IMR-90 (cell line): ENCODE measurements at regions not wholly inside any gene's neighbourhood (a gene's known extent, or its start where the extent isn't known, plus 50 kb on each side); places are given as distances from the start of the nearest gene placed in this dataset.

Experiments used
- BHLHE40 ChIP-seq: fragments of 150-350 bp; IDR thresholded peaks from 2 replicates; pipeline ENCODE4 v1.6.1; 2016; ENCODE audit warnings: mild to moderate bottlenecking, low read depth, low read length
- CEBPB ChIP-seq: IDR thresholded peaks from 2 replicates; pipeline ENCODE4 v1.6.1; 2012; ENCODE audit warnings: low read depth, low read length, improper control_type of control experiment
- FOS ChIP-seq: fragments of 150-350 bp; IDR thresholded peaks from 2 replicates; pipeline ENCODE4 v1.6.1; 2016; ENCODE audit warnings: low read depth, low read length
- MAFK ChIP-seq: IDR thresholded peaks from 2 replicates; pipeline ENCODE4 v1.6.1; 2012; ENCODE audit warnings: low read depth, low read length, improper control_type of control experiment
- MAZ ChIP-seq: IDR thresholded peaks from 2 replicates; pipeline ENCODE4 v1.6.1; 2012; ENCODE audit warnings: low read depth, mild to moderate bottlenecking, low read length, improper control_type of control experiment, moderate library complexity, borderline replicate concordance
- MXI1 ChIP-seq: IDR thresholded peaks from 2 replicates; pipeline ENCODE4 v1.6.1; 2012; ENCODE audit warnings: low read depth, mild to moderate bottlenecking, low read length, moderate library complexity, borderline replicate concordance
- NFE2L2 ChIP-seq: fragments of 150-350 bp; IDR thresholded peaks from 2 replicates; pipeline ENCODE4 v1.6.1; 2016; ENCODE audit warnings: low read depth, mild to moderate bottlenecking, low read length
- POLR2A ChIP-seq: IDR thresholded peaks from 2 replicates; pipeline ENCODE4 v1.6.1; 2012; ENCODE audit warnings: mild to moderate bottlenecking, low read depth, low read length
- RAD21 ChIP-seq: IDR thresholded peaks from 2 replicates; pipeline ENCODE4 v1.6.1; 2012; ENCODE audit warnings: low read length, improper control_type of control experiment
- RFX5 ChIP-seq: IDR thresholded peaks from 2 replicates; pipeline ENCODE4 v1.8.0; 2012; ENCODE audit warnings: low read depth, mild to moderate bottlenecking, low read length, moderate library complexity
- SMC3 ChIP-seq: fragments of 150-350 bp; IDR thresholded peaks from 2 replicates; pipeline ENCODE4 v1.6.1; 2016; ENCODE audit warnings: low read depth, mild to moderate bottlenecking, antibody characterized with exemption, low read length, moderate library complexity
- TF ChIP-seq, protein P1 (sequence below): conservative IDR thresholded peaks from 2 replicates; pipeline ENCODE4 v1.5.1; 2012; ENCODE audit warnings: mild to moderate bottlenecking, low read depth, low read length, improper control_type of control experiment
- TF ChIP-seq, protein P2 (sequence below): fragments of 150-350 bp; IDR thresholded peaks from 2 replicates; pipeline ENCODE4 v1.6.1; 2016; ENCODE audit warnings: low read depth, mild to moderate bottlenecking, low read length, moderate library complexity, borderline replicate concordance
- TF ChIP-seq, protein P3 (sequence below): fragments of 150-350 bp; IDR thresholded peaks from 2 replicates; pipeline ENCODE4 v1.6.1; 2017; ENCODE audit warnings: mild to moderate bottlenecking, antibody characterized with exemption, low read length, low read depth

DNA sequence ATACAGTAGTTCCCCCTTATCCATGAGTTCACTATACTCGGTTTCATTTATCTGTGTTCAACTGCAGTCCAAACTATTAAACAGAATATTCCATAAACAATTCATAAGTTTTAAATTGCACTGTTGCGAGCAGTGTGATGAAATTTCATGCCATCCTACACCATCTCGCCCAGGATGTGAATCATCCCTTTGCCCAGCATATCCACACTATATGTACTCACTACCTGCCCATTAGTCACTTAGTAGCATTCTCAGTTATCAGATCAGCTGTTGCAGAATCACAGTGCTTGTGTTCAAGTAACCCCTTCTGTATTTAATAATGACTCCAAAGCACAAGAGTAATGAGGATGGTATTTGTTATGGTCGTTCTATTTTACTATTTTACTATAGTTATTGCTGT, 51.5 kb downstream of the SHOC1 start:
- TF ChIP-seq, protein P1, sequence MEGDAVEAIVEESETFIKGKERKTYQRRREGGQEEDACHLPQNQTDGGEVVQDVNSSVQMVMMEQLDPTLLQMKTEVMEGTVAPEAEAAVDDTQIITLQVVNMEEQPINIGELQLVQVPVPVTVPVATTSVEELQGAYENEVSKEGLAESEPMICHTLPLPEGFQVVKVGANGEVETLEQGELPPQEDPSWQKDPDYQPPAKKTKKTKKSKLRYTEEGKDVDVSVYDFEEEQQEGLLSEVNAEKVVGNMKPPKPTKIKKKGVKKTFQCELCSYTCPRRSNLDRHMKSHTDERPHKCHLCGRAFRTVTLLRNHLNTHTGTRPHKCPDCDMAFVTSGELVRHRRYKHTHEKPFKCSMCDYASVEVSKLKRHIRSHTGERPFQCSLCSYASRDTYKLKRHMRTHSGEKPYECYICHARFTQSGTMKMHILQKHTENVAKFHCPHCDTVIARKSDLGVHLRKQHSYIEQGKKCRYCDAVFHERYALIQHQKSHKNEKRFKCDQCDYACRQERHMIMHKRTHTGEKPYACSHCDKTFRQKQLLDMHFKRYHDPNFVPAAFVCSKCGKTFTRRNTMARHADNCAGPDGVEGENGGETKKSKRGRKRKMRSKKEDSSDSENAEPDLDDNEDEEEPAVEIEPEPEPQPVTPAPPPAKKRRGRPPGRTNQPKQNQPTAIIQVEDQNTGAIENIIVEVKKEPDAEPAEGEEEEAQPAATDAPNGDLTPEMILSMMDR: no peak
- no peak for TF ChIP-seq RAD21
- no peak for TF ChIP-seq POLR2A
- TF ChIP-seq MAZ: no peak
- no peak for TF ChIP-seq RFX5
- no peak for TF ChIP-seq NFE2L2
- TF ChIP-seq MAFK: no peak
- no peak for TF ChIP-seq SMC3
- no peak for TF ChIP-seq BHLHE40
- TF ChIP-seq, protein P2, sequence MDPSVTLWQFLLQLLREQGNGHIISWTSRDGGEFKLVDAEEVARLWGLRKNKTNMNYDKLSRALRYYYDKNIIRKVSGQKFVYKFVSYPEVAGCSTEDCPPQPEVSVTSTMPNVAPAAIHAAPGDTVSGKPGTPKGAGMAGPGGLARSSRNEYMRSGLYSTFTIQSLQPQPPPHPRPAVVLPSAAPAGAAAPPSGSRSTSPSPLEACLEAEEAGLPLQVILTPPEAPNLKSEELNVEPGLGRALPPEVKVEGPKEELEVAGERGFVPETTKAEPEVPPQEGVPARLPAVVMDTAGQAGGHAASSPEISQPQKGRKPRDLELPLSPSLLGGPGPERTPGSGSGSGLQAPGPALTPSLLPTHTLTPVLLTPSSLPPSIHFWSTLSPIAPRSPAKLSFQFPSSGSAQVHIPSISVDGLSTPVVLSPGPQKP: no peak
- TF ChIP-seq, protein P3, sequence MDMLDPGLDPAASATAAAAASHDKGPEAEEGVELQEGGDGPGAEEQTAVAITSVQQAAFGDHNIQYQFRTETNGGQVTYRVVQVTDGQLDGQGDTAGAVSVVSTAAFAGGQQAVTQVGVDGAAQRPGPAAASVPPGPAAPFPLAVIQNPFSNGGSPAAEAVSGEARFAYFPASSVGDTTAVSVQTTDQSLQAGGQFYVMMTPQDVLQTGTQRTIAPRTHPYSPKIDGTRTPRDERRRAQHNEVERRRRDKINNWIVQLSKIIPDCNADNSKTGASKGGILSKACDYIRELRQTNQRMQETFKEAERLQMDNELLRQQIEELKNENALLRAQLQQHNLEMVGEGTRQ: no peak
- no peak for TF ChIP-seq MXI1
- TF ChIP-seq CEBPB: peak; percentile 91
- peak; percentile 50; the same call in 1 of the 2 replicates for TF ChIP-seq FOS
